Esophagus squamous epithelium (tissue), 5 donors: ENCODE measurements at regions not wholly inside any gene's neighbourhood (a gene's known extent, or its start where the extent isn't known, plus 50 kb on each side); places are given as distances from the start of the nearest gene placed in this dataset.

Source experiments
- DNase-seq: peaks from one replicate; lab custom pipeline; 2025; lab: John Stamatoyannopoulos, UW
- H3K27ac ChIP-seq, 4 donors: fragments of 200-600 bp; sonication (generic); one replicate each; pipeline ENCODE4 v1.5.1; 2016 to 2019; ENCODE audit warnings: mild to moderate bottlenecking in 1 of 4
- H3K27me3 ChIP-seq, 4 donors: fragments of 200-600 bp; sonication (generic); 1 replicate in 3 of 4; 2 replicates in 1 of 4; pipeline versions ENCODE4 v1.5.1 to v1.6.0; 2017 to 2021; ENCODE audit warnings: antibody characterized with exemption in 1 of 4
- H3K36me3 ChIP-seq, 3 donors: fragments of 200-600 bp; sonication (generic); one replicate each; pipeline ENCODE4 v1.5.1; 2016 to 2019
- H3K4me1 ChIP-seq, 3 donors: fragments of 200-600 bp; sonication (generic); one replicate each; pipeline ENCODE4 v1.5.1; 2017 to 2019
- H3K4me3 ChIP-seq, 4 donors: fragments of 200-600 bp; sonication (generic); 1 replicate in 3 of 4; 2 replicates in 1 of 4; pipeline ENCODE4 v1.5.1; 2016 to 2019; ENCODE audit warnings: mild to moderate bottlenecking in 2 of 4, moderate library complexity in 1 of 4
- H3K9me3 ChIP-seq, 3 donors: fragments of 200-600 bp; sonication (generic); one replicate each; pipeline ENCODE4 v1.5.1; 2016 to 2019
- CTCF ChIP-seq, 6 experiments: fragments of 450-650 bp in 4 of 6; fragments of 200-600 bp in 2 of 6; sonication (generic) in 2 of 6; IDR thresholded peaks; one replicate each; pipeline ENCODE4 v1.5.1; 2016 to 2019; ENCODE audit warnings: antibody characterized with exemption in 6 of 6, mild to moderate bottlenecking in 4 of 6, moderate library complexity in 4 of 6
- POLR2A ChIP-seq, 4 donors: fragments of 450-650 bp; IDR thresholded peaks; one replicate each; pipeline ENCODE4 v1.6.1; 2017; ENCODE audit warnings: antibody characterized with exemption in 4 of 4, mild to moderate bottlenecking in 4 of 4, moderate library complexity in 3 of 4
- WGBS, 2 donors: methylation state at CpG; one replicate each; pipeline ENCODE4 v1.1.5; 2018; 5-methylcytosine and 5-hydroxymethylcytosine counted together
- intact Hi-C: fragments of 100-400 bp; cut with DNase I; formaldehyde crosslinking; loops from one replicate; pipeline ENCODE4 v1.15.0; 2022
- donor health status: DM: yes; HTN: yes; CAD: no.

- H3K4me3 ChIP-seq: no peak overlapping the region
- no peaks in the 10 kb centered on the region for H3K9me3 ChIP-seq
- TF ChIP-seq POLR2A (IDR thresholded peaks at IDR 0.05) (no peak), CTCF (IDR thresholded peaks at IDR 0.05) (no peak)
- intact Hi-C loops: no loop called here
- peaks cover 0 to 14% (median 0%) of the 10 kb centered on the region in 4 donors for H3K27me3 ChIP-seq
- H3K36me3 ChIP-seq: no peaks in the 10 kb centered on the region
- no peak for DNase-seq
- WGBS, 2 donors: no CpG with 5 or more reads among the region's 5 CpGs
- H3K4me1 ChIP-seq: no peaks in the 10 kb centered on the region
- no peak overlapping the region for H3K27ac ChIP-seq
Measured at GRCh38 chr14:98803196-98803595, 468.8 kb downstream of the BCL11B start.

DNA sequence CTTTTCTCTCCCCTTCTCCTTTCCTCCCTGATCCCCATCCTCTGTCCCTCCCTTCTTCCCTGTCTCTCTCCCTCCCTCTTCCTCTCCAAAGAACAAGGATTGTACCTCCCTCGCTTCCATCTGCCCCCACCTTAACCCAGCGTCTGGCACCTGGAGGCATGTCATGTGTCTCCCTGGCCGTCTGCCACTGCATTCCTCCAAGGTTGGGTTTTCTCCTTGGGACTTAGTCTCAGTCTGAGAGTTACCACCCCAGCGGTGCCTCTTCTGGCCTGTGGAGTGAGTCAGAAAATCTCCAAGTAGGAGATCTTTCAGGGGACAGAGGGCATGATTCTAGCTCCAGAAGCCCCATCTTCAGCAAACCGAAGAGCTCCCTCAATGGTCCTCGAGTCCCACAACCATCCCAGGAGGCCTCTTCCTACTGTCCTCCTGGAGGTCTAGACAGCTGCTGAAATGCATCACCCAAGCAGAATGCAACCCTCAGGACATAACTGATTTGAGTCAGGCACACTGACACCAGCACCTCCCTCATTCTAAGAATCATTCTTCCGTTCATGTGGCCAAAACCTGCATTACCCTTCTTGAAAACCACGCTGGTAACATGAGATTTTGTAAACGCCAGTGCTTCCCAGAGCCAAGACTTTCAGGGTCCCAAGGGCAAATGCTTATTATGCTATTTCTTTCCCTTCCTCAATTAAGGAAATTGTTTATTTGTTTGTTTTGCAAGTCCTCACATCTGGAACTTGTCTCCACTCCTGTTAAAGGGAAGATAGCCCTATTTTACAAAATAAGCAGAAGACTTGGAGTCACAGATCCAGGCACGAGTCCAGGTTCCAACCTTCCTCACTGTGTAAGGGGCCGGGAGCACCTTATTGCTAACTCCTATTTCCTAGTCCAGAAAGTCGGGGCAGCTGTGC lies 463.2 kb downstream of the BCL11B start:
- intact Hi-C loops: no loop called here
- no peak overlapping the region for H3K27ac ChIP-seq
- 51 to 66% methylated on average over 9 to 10 of the region's 12 CpGs for WGBS, 2 donors
- no peaks in the 10 kb centered on the region for H3K4me1 ChIP-seq
- no peak for DNase-seq
- H3K4me3 ChIP-seq: no peak overlapping the region
- TF ChIP-seq CTCF (IDR thresholded peaks at IDR 0.05) (no peak), POLR2A (IDR thresholded peaks at IDR 0.05) (no peak)
- H3K9me3 ChIP-seq: no peaks in the 10 kb centered on the region
- H3K36me3 ChIP-seq: no peaks in the 10 kb centered on the region
- H3K27me3 ChIP-seq: no peaks in the 10 kb centered on the region

GRCh38 chr14:98816195-98816594 lies 455.8 kb downstream of the BCL11B start:
- no peak for DNase-seq
- Histone ChIP-seq H3K4me1 (peaks cover 5 to 27% (median 8%) of the 10 kb centered on the region in 3 donors), H3K27ac (no peak overlapping the region), H3K27me3 (no peaks in the 10 kb centered on the region), H3K4me3 (no peak overlapping the region), H3K9me3 (no peaks in the 10 kb centered on the region), H3K36me3 (no peaks in the 10 kb centered on the region)
- intact Hi-C loops: no loop called here
- TF ChIP-seq POLR2A (IDR thresholded peaks at IDR 0.05) (no peak), CTCF (IDR thresholded peaks at IDR 0.05) (no peak)
- 67 to 83% methylated on average over 6 to 8 of the region's 8 CpGs for WGBS, 2 donors

DNA sequence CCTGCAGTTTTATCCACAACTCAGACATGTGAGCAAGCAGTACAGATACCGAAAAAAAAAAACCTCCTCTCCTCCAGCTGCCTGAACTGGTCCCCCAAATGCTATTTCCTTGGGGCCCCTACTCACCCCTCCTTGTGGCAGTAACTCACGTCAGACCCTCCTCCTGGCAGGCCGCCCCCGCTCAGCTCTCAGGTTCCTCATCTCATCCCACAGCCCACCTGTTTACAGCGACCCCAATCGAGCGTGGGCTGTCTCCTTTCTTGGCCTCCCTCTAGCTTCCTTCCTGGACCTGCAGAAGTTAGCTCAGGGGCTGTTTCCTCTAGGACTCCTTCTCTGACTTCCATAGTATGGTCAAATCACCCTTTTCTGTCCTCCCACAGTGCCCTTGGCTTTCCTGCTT lies 455.3 kb downstream of the BCL11B start:
- H3K27ac ChIP-seq: no peak overlapping the region
- no peaks in the 10 kb centered on the region for H3K9me3 ChIP-seq
- H3K4me3 ChIP-seq: no peak overlapping the region
- WGBS, 2 donors: 74 to 79% methylated on average over 7 of the region's 7 CpGs
- no peaks in the 10 kb centered on the region for H3K27me3 ChIP-seq
- intact Hi-C loops: no loop called here
- TF ChIP-seq POLR2A (IDR thresholded peaks at IDR 0.05) (no peak), CTCF (IDR thresholded peaks at IDR 0.05) (no peak)
- no peaks in the 10 kb centered on the region for H3K36me3 ChIP-seq
- peaks cover 5 to 27% (median 8%) of the 10 kb centered on the region in 3 donors for H3K4me1 ChIP-seq
- DNase-seq: no peak

GRCh38 chr14:98819132-98819866 lies 452.7 kb downstream of the BCL11B start:
- Histone ChIP-seq H3K27ac (peak overlapping the region in 2 of 4 donors; percentile 5 to 11), H3K4me3 (no peak overlapping the region), H3K36me3 (no peaks in the 10 kb centered on the region), H3K4me1 (peaks cover 5 to 27% (median 8%) of the 10 kb centered on the region in 3 donors), H3K9me3 (no peaks in the 10 kb centered on the region), H3K27me3 (no peaks in the 10 kb centered on the region)
- intact Hi-C loops: no loop called here
- WGBS, 2 donors: 38 to 40% methylated on average over 2 to 8 of the region's 9 CpGs
- no peak for TF ChIP-seq CTCF (IDR thresholded peaks at IDR 0.05)
- TF ChIP-seq POLR2A (IDR thresholded peaks at IDR 0.05): no peak
- no peak for DNase-seq
